Hepatocyte (in vitro differentiated cells): ENCODE measurements at regions not wholly inside any gene's neighbourhood (a gene's known extent, or its start where the extent isn't known, plus 50 kb on each side); places are given as distances from the start of the nearest gene placed in this dataset.
A peak's percentile ranks its signal among the peaks of the same experiment; 100 is the strongest.

Experiments used
- DNase-seq: peaks from one replicate; pipeline ENCODE4 v3.0.0-alpha.2; 2016; ENCODE audit warnings: low spot score
- H2AFZ ChIP-seq: fragments of 200-600 bp; sonication (generic); 2 replicates; pipeline ENCODE4 v1.6.0; 2016; ENCODE audit warnings: antibody characterized with exemption, mild to moderate bottlenecking
- H3K27ac ChIP-seq: fragments of 200-600 bp; sonication (generic); 2 replicates; pipeline ENCODE4 v1.5.1; 2016; ENCODE audit warnings: mild to moderate bottlenecking
- H3K27me3 ChIP-seq: fragments of 200-600 bp; sonication (generic); 2 replicates; pipeline ENCODE4 v1.6.1; 2016
- H3K36me3 ChIP-seq: fragments of 200-600 bp; sonication (generic); replicated peaks from 2 replicates; pipeline ENCODE4 v1.5.1; 2016; ENCODE audit warnings: low read depth; ENCODE audit not compliant: insufficient read depth
- H3K4me1 ChIP-seq: fragments of 200-600 bp; sonication (generic); 2 replicates; pipeline ENCODE4 v1.5.1; 2016; ENCODE audit warnings: mild to moderate bottlenecking, moderate library complexity; ENCODE audit not compliant: insufficient read depth
- H3K4me2 ChIP-seq: fragments of 200-600 bp; sonication (generic); 2 replicates; pipeline ENCODE4 v1.6.0; 2016
- H3K4me3 ChIP-seq: fragments of 200-600 bp; sonication (generic); 2 replicates; pipeline ENCODE4 v1.5.1; 2016; ENCODE audit warnings: mild to moderate bottlenecking
- H3K79me2 ChIP-seq: fragments of 200-600 bp; sonication (generic); 2 replicates; pipeline ENCODE4 v1.6.0; 2017; ENCODE audit warnings: mild to moderate bottlenecking
- H3K9me2 ChIP-seq: fragments of 200-600 bp; sonication (generic); replicated peaks from 2 replicates; pipeline ENCODE4 v1.6.0; 2017; ENCODE audit warnings: mild to moderate bottlenecking; ENCODE audit not compliant: insufficient read depth
- H3K9me3 ChIP-seq: fragments of 200-600 bp; sonication (generic); 2 replicates; pipeline ENCODE4 v1.5.1; 2016; ENCODE audit warnings: low read depth, mild to moderate bottlenecking
- H4K20me1 ChIP-seq: fragments of 200-600 bp; sonication (generic); 2 replicates; pipeline ENCODE4 v1.6.0; 2016; ENCODE audit warnings: mild to moderate bottlenecking; ENCODE audit not compliant: insufficient read depth, poor library complexity, severe bottlenecking
- CTCF ChIP-seq: fragments of 200-600 bp; sonication (generic); IDR thresholded peaks from 2 replicates; pipeline ENCODE4 v1.5.1; 2016; ENCODE audit warnings: antibody characterized with exemption, mild to moderate bottlenecking; ENCODE audit not compliant: poor library complexity
- EZH2 ChIP-seq: fragments of 200-600 bp; sonication (generic); IDR thresholded peaks from 2 replicates; pipeline ENCODE4 v1.6.1; 2016; ENCODE audit warnings: antibody characterized with exemption, mild to moderate bottlenecking, borderline replicate concordance
- EZH2phosphoT487 ChIP-seq: fragments of 200-600 bp; sonication (generic); IDR thresholded peaks from one replicate; pipeline ENCODE4 v1.6.1; 2018; ENCODE audit warnings: antibody characterized with exemption, mild to moderate bottlenecking, low read depth, moderate library complexity; ENCODE audit not compliant: unreplicated experiment, severe bottlenecking
- WGBS: methylation state at CpG from one replicate; pipeline ENCODE4 v1.1.6; 2016; ENCODE audit warnings: low lambda C conversion rate; ENCODE audit errors: missing lambda C conversion rate; 5-methylcytosine and 5-hydroxymethylcytosine counted together

DNA sequence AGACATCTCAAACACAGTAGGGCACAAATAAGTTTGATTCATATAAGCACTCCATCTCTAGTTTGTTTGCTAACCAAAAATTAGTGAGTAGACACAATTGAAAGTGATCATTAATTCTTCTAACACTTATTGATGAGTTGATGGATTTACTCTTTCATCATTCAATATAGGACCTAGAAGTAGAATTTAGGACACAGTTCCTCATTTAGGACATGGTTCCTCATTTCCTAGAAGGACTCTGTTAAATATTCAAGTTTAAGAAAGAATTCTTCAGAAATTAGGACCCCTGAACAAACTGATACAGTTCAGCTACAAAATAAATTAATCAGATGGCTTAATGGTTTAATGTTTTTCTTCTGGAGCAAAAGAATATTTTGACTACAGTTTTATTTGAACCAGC, 143.5 kb upstream of the PRR16 start:
- Histone ChIP-seq H3K9me2 (no peaks in the 10 kb centered on the region), H3K4me3 (no peak overlapping the region), H3K4me1 (no peaks in the 10 kb centered on the region), H2AFZ (no peak overlapping the region), H4K20me1 (no peaks in the 10 kb centered on the region), H3K27me3 (no peaks in the 10 kb centered on the region), H3K27ac (no peak overlapping the region), H3K9me3 (peaks cover under 1% of the 10 kb centered on the region), H3K4me2 (no peak overlapping the region), H3K79me2 (no peaks in the 10 kb centered on the region), H3K36me3 (no peaks in the 10 kb centered on the region)
- TF ChIP-seq CTCF, result no peak
- TF ChIP-seq EZH2, result no peak
- TF ChIP-seq EZH2phosphoT487, result no peak
- no peak for DNase-seq

DNA sequence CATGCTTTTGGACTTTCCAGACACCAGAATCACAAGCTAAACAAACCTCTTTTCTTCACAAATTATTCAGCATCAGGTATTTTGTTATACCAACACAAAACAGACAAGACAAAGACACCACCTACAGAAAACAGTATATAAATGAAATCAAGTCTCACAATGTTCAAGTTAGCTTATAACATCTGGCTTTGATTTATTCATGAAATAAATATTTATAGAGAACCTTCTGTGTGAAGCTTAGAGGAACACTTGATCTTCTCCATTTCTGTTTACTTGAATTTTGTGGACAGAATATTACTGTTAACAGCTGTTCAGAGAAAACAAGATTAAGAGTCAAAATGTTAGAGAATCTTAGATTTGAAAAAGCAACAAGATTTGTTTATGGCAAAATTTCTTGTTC, 137.4 kb upstream of the PRR16 start:
- no peaks in the 10 kb centered on the region for H3K79me2 ChIP-seq
- H3K4me2 ChIP-seq, result no peak overlapping the region
- no peaks in the 10 kb centered on the region for H3K9me2 ChIP-seq
- no peaks in the 10 kb centered on the region for H3K4me1 ChIP-seq
- no peaks in the 10 kb centered on the region for H3K27me3 ChIP-seq
- no peaks in the 10 kb centered on the region for H4K20me1 ChIP-seq
- no peak for TF ChIP-seq EZH2phosphoT487
- TF ChIP-seq CTCF, result no peak
- TF ChIP-seq EZH2, result no peak
- no peaks in the 10 kb centered on the region for H3K36me3 ChIP-seq
- peaks cover 5% of the 10 kb centered on the region for H3K9me3 ChIP-seq
- no peak overlapping the region for H2AFZ ChIP-seq
- peak overlapping the region; percentile 17 for H3K27ac ChIP-seq
- no peak for DNase-seq
- H3K4me3 ChIP-seq, result no peak overlapping the region

DNA sequence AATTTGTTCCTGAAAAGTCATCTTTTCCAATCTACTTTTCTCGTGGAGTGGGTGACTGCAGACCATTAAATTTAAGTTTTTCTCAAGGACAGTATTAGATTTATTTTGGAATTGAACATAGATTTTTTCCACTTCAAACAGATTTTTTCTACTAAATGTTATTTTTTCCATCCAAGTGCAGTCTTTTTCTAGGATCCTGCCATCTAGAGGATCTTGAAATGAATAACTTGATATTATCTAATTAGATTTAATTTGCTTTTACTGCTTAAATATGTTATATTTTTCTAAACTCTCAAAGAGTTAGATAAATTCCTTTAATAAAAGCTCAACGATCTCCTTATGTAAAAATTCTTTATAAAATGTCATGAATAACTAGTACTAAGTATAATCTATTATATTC, 136.9 kb upstream of the PRR16 start:
- no peak overlapping the region for H2AFZ ChIP-seq
- 62% methylated on average over 2 of the region's 2 CpGs for WGBS
- no peaks in the 10 kb centered on the region for H3K27me3 ChIP-seq
- no peaks in the 10 kb centered on the region for H3K36me3 ChIP-seq
- no peaks in the 10 kb centered on the region for H3K4me1 ChIP-seq
- TF ChIP-seq EZH2phosphoT487 (no peak), EZH2 (no peak), CTCF (peak; percentile 17)
- H3K79me2 ChIP-seq, result no peaks in the 10 kb centered on the region
- DNase-seq, result no peak
- H3K9me2 ChIP-seq, result no peaks in the 10 kb centered on the region
- H4K20me1 ChIP-seq, result no peaks in the 10 kb centered on the region
- H3K27ac ChIP-seq, result no peak overlapping the region
- no peak overlapping the region for H3K4me2 ChIP-seq
- H3K9me3 ChIP-seq, result peaks cover 5% of the 10 kb centered on the region
- H3K4me3 ChIP-seq, result no peak overlapping the region

DNA sequence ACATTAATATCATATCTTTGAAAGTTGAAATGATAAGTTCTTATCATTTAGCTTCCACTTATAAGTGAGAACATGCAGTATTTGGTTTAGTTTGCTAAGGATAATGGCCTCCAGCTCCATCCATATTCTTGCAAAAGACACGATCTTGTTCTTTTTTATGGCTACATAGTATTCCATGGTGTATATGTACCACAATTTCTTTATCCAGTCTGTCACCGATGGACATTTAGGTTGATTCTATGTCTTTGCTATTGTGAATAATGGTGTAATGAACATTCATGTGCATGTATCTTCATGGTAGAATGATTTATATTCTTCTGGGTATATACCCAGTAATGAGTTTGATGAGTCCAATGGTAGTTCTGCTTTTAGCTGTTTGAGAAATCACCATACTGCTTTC, 135.0 kb upstream of the PRR16 start:
- Histone ChIP-seq H2AFZ (no peak overlapping the region), H3K4me1 (no peaks in the 10 kb centered on the region), H3K27me3 (no peaks in the 10 kb centered on the region), H3K36me3 (no peaks in the 10 kb centered on the region), H3K4me3 (no peak overlapping the region), H3K4me2 (no peak overlapping the region), H3K79me2 (no peaks in the 10 kb centered on the region), H4K20me1 (no peaks in the 10 kb centered on the region), H3K9me3 (peaks cover 5% of the 10 kb centered on the region), H3K27ac (no peak overlapping the region), H3K9me2 (no peaks in the 10 kb centered on the region)
- no peak for DNase-seq
- WGBS, result 98% methylated on average over 2 of the region's 2 CpGs
- TF ChIP-seq CTCF (no peak), EZH2phosphoT487 (no peak), EZH2 (no peak)
